AG09319 (cell line): ENCODE measurements at regions not wholly inside any gene's neighbourhood (a gene's known extent, or its start where the extent isn't known, plus 50 kb on each side); places are given as distances from the start of the nearest gene placed in this dataset.

Experiments
- DNase-seq: peaks from one replicate; pipeline ENCODE4 v3.0.0-alpha.2; 2010; ENCODE audit warnings: low read depth; ENCODE audit errors: extremely low read depth
- TF ChIP-seq, protein P1 (sequence below): IDR thresholded peaks from 2 replicates; pipeline ENCODE4 v1.5.1; 2011; ENCODE audit warnings: low read depth, mild to moderate bottlenecking, inconsistent platforms, low read length, moderate library complexity

DNA sequence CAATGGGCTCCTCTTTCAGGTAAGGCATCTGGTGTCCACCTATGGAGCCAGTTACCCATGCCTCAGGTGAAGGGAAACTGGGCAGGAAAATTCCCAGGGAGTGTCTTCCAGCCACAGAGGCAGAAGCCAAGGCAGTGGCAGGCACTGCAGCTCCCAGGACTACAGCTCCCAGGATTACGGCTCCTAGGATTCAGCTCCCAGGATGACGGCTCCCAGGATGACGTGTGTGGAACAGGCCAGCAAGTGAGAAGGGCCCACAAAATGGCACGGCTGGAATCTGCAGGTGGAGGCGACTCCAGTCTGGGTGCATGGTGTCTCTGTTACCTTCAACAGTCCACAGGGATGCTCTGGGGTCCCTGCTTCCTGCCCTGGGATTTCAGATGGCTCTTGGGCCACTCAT, 92.1 kb downstream of the PTGR3 start:
- TF ChIP-seq, protein P1, sequence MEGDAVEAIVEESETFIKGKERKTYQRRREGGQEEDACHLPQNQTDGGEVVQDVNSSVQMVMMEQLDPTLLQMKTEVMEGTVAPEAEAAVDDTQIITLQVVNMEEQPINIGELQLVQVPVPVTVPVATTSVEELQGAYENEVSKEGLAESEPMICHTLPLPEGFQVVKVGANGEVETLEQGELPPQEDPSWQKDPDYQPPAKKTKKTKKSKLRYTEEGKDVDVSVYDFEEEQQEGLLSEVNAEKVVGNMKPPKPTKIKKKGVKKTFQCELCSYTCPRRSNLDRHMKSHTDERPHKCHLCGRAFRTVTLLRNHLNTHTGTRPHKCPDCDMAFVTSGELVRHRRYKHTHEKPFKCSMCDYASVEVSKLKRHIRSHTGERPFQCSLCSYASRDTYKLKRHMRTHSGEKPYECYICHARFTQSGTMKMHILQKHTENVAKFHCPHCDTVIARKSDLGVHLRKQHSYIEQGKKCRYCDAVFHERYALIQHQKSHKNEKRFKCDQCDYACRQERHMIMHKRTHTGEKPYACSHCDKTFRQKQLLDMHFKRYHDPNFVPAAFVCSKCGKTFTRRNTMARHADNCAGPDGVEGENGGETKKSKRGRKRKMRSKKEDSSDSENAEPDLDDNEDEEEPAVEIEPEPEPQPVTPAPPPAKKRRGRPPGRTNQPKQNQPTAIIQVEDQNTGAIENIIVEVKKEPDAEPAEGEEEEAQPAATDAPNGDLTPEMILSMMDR = no peak

DNA sequence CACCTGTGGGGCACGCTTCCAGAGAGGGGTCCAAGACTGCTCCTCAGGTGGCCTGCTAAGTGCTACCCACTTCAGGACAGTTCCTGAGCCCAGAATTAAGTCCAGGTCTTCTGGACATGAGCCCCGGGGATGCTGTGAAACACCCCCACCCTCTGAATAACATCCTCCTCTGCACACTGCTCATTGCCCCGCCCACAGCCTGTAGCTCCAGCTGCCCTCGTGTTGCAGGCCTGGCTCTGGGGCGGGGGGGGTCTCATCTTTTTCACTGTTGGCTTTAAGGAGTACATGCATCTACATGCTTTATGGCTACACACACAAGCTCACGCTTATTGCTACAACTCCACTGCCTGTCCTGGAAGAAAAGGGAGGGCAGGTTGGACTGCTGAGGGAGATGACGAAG, 92.8 kb downstream of the PTGR3 start:
- DNase-seq = no peak
- TF ChIP-seq, protein P1 = no peak

More for the DNA sequence above, 92.1 kb downstream of the PTGR3 start:
- no peak for DNase-seq

DNA sequence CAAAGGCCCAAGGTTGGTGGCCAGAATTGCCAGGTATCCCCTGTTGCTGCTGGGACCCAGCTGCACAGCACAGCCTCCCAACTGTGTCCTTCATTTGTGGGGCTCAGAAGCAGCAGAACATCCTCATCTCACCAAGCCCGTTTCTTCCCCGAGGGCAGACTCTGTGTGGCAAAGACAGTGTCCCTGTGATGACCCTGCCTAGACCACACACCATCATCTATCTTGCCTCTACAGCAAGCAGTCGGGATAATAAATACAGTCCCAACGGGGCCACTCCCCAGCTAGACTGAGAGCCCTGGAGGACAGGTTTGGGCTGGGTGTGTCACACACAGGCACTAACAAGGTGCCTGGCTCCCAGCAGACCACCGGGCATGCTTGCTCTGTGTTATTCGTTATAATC, 93.4 kb downstream of the PTGR3 start:
- no peak for DNase-seq
- TF ChIP-seq, protein P1 = no peak
